Keratinocyte (primary cell): ENCODE measurements at regions not wholly inside any gene's neighbourhood (a gene's known extent, or its start where the extent isn't known, plus 50 kb on each side); places are given as distances from the start of the nearest gene placed in this dataset.

Source experiments
- DNase-seq: peaks from one replicate; pipeline ENCODE4 v3.0.0-alpha.2; 2011; ENCODE audit warnings: low read depth, missing footprints, low spot score
- FAIRE-seq: peaks from 2 replicates; lab custom pipeline; 2011; peaks lifted over from hg19 to GRCh38; lab: Jason Lieb, UNC
- H2AFZ ChIP-seq: 2 replicates; pipeline ENCODE4 v1.6.0; 2012; ENCODE audit warnings: low read length, control low read depth, inconsistent platforms; ENCODE audit not compliant: control insufficient read depth
- H3K27ac ChIP-seq: 2 replicates; pipeline ENCODE4 v1.5.1; 2011; ENCODE audit warnings: low read length; ENCODE audit not compliant: control insufficient read depth, insufficient read depth
- H3K27me3 ChIP-seq: 3 replicates; pipeline ENCODE4 v1.6.0; 2011; ENCODE audit warnings: low read length; ENCODE audit not compliant: control insufficient read depth, insufficient read depth; ENCODE audit errors: extremely low read depth
- H3K36me3 ChIP-seq, 2 experiments: 2 replicates in 1 of 2; 3 replicates in 1 of 2; pipeline ENCODE4 v1.5.1; 2011; ENCODE audit warnings: low read length in 2 of 2, mild to moderate bottlenecking in 1 of 2; ENCODE audit not compliant: control insufficient read depth in 2 of 2, insufficient read depth in 2 of 2; ENCODE audit errors: extremely low read depth in 1 of 2
- H3K4me1 ChIP-seq: 3 replicates; pipeline ENCODE4 v1.5.1; 2011; ENCODE audit warnings: low read length; ENCODE audit not compliant: control insufficient read depth, insufficient read depth; ENCODE audit errors: extremely low read depth
- H3K4me2 ChIP-seq: 3 replicates; pipeline ENCODE4 v1.6.0; 2011; ENCODE audit warnings: low read depth, low read length; ENCODE audit not compliant: control insufficient read depth, insufficient read depth; ENCODE audit errors: extremely low read depth
- H3K4me3 ChIP-seq, 3 experiments: fragments of 200-600 bp in 1 of 3; sonication (generic) in 1 of 3; 2 replicates in 2 of 3; 3 replicates in 1 of 3; pipeline ENCODE4 v1.5.1; 2011 to 2016; ENCODE audit warnings: low read length in 3 of 3, mild to moderate bottlenecking in 3 of 3, control low read depth in 2 of 3, inconsistent platforms in 1 of 3, low read depth in 1 of 3, mixed read lengths in 1 of 3, mixed run types in 1 of 3, moderate library complexity in 1 of 3; ENCODE audit not compliant: control insufficient read depth in 2 of 3, insufficient read depth in 2 of 3; ENCODE audit errors: extremely low read depth in 1 of 3
- H3K79me2 ChIP-seq: 2 replicates; pipeline ENCODE4 v1.6.0; 2012; ENCODE audit warnings: low read length; ENCODE audit not compliant: control insufficient read depth, insufficient read depth
- H3K9ac ChIP-seq: 3 replicates; pipeline ENCODE4 v1.6.0; 2011; ENCODE audit warnings: low read length; ENCODE audit not compliant: control insufficient read depth, insufficient read depth; ENCODE audit errors: extremely low read depth
- H3K9me1 ChIP-seq: 3 replicates; pipeline ENCODE4 v1.6.0; 2011; ENCODE audit warnings: low read length; ENCODE audit not compliant: control insufficient read depth, insufficient read depth; ENCODE audit errors: extremely low read depth
- H3K9me3 ChIP-seq: 2 replicates; pipeline ENCODE4 v1.5.1; 2012; ENCODE audit warnings: low read depth, low read length; ENCODE audit not compliant: control insufficient read depth
- H4K20me1 ChIP-seq: 3 replicates; pipeline ENCODE4 v1.6.0; 2011; ENCODE audit warnings: low read length; ENCODE audit not compliant: control insufficient read depth, insufficient read depth; ENCODE audit errors: extremely low read depth
- CTCF ChIP-seq, 3 experiments: IDR thresholded peaks in 1 of 3; conservative IDR thresholded peaks in 1 of 3; optimal IDR thresholded peaks in 1 of 3; 2 replicates in 2 of 3; 3 replicates in 1 of 3; pipeline versions ENCODE3 to v1.5.1; 2011; ENCODE audit warnings: low read length in 3 of 3, mild to moderate bottlenecking in 3 of 3, moderate library complexity in 2 of 3, control low read depth in 1 of 3, inconsistent platforms in 1 of 3; ENCODE audit not compliant: insufficient read depth in 2 of 3; ENCODE audit errors: extremely low read depth in 1 of 3
- EZH2 ChIP-seq: IDR thresholded peaks from one replicate; pipeline ENCODE4 v1.6.1; 2012; ENCODE audit warnings: inconsistent platforms, mild to moderate bottlenecking, low read length, moderate library complexity
- dilution Hi-C: fragments of 300-500 bp; cut with MboI; formaldehyde crosslinking; loops from one replicate; pipeline ENCODE4 v1.7.0; 2020; ENCODE audit warnings: low sequenced_read_pairs; ENCODE audit not compliant: extremely low pct_ligation_motif_present

- Histone ChIP-seq H3K4me3 (no peak overlapping the region), H3K27me3 (no peaks in the 10 kb centered on the region), H3K27ac (no peak overlapping the region), H3K9me1 (no peaks in the 10 kb centered on the region), H3K4me1 (peaks cover 2% of the 10 kb centered on the region), H3K36me3 (no peaks in the 10 kb centered on the region), H3K9ac (no peak overlapping the region), H3K4me2 (no peak overlapping the region), H3K9me3 (no peaks in the 10 kb centered on the region), H2AFZ (no peak overlapping the region), H4K20me1 (no peaks in the 10 kb centered on the region), H3K79me2 (no peaks in the 10 kb centered on the region)
- no peak for DNase-seq
- FAIRE-seq: peak; percentile 26
- TF ChIP-seq CTCF (optimal IDR thresholded peaks at IDR 0.05 in 1 of 3, IDR thresholded peaks at IDR 0.05 in 1 of 3, conservative IDR thresholded peaks at IDR 0.05 in 1 of 3; ENCODE audit: extremely low read depth in 1 of 3, insufficient read depth in 2 of 3, low read length in 3 of 3) (no peak), EZH2 (no peak)
- dilution Hi-C loops: no loop called here
These were observed 71.8 kb upstream of the SIMC1 start for GRCh38 chr5:176166427-176166826.

GRCh38 chr5:176167800-176168199 is 70.4 kb upstream of the SIMC1 start:
- H2AFZ ChIP-seq: peak overlapping the region; percentile 12
- H3K4me2 ChIP-seq: no peak overlapping the region
- no peaks in the 10 kb centered on the region for H4K20me1 ChIP-seq
- DNase-seq (no peak), FAIRE-seq (no peak)
- no peaks in the 10 kb centered on the region for H3K36me3 ChIP-seq
- no peak overlapping the region for H3K4me3 ChIP-seq
- no peak overlapping the region for H3K27ac ChIP-seq
- no peaks in the 10 kb centered on the region for H3K9me1 ChIP-seq
- H3K4me1 ChIP-seq: peaks cover 2% of the 10 kb centered on the region
- no peaks in the 10 kb centered on the region for H3K9me3 ChIP-seq
- H3K27me3 ChIP-seq: no peaks in the 10 kb centered on the region
- no peak overlapping the region for H3K9ac ChIP-seq
- TF ChIP-seq CTCF (optimal IDR thresholded peaks at IDR 0.05 in 1 of 3, IDR thresholded peaks at IDR 0.05 in 1 of 3, conservative IDR thresholded peaks at IDR 0.05 in 1 of 3; ENCODE audit: extremely low read depth in 1 of 3, insufficient read depth in 2 of 3, low read length in 3 of 3) (no peak), EZH2 (no peak)
- dilution Hi-C loops: no loop called here
- H3K79me2 ChIP-seq: no peaks in the 10 kb centered on the region
